C4-2B (cell line): ENCODE measurements at regions not wholly inside any gene's neighbourhood (a gene's known extent, or its start where the extent isn't known, plus 50 kb on each side); places are given as distances from the start of the nearest gene placed in this dataset.

Source experiments
- ZFX ChIP-seq: fragments of 450-650 bp; IDR thresholded peaks from 2 replicates; pipeline ENCODE4 v1.6.1; 2017
- TF ChIP-seq, protein P1 (sequence below): fragments of 450-650 bp; conservative IDR thresholded peaks from 2 replicates; pipeline ENCODE4 v1.5.1; 2017; ENCODE audit warnings: mild to moderate bottlenecking

DNA sequence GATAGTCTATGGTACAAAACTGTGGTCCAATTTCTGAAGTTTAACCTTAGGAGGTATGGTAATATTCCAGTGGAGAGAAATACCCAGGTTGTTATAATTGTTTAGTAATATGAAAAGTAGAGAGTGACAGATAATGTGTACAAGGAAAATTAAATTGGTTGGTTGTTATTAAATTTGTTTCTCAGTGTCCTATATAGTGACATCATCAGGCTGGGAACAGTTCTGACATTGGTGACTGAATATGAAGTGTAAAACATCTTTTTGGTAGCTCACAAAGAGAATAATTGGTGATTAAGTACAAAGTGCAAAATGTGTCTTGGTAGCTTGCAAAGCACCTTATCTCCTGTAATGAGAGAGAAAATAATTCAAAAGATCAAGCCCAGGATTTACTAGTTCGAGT, 1806.1 kb upstream of the CDH6 start:
- TF ChIP-seq, protein P1, sequence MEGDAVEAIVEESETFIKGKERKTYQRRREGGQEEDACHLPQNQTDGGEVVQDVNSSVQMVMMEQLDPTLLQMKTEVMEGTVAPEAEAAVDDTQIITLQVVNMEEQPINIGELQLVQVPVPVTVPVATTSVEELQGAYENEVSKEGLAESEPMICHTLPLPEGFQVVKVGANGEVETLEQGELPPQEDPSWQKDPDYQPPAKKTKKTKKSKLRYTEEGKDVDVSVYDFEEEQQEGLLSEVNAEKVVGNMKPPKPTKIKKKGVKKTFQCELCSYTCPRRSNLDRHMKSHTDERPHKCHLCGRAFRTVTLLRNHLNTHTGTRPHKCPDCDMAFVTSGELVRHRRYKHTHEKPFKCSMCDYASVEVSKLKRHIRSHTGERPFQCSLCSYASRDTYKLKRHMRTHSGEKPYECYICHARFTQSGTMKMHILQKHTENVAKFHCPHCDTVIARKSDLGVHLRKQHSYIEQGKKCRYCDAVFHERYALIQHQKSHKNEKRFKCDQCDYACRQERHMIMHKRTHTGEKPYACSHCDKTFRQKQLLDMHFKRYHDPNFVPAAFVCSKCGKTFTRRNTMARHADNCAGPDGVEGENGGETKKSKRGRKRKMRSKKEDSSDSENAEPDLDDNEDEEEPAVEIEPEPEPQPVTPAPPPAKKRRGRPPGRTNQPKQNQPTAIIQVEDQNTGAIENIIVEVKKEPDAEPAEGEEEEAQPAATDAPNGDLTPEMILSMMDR, result no peak
- TF ChIP-seq ZFX, result no peak
